Adrenal gland (tissue), 5 donors: ENCODE measurements at regions not wholly inside any gene's neighbourhood (a gene's known extent, or its start where the extent isn't known, plus 50 kb on each side); places are given as distances from the start of the nearest gene placed in this dataset.
"Not testable (repeated sequence)": the region's sequence is repeated elsewhere in the genome, so short reads cannot be mapped to it uniquely, and the experiment has no call there.

Source experiments
- POLR2A ChIP-seq, 2 donors: fragments of 450-650 bp; IDR thresholded peaks; one replicate each; pipeline ENCODE4 v1.6.1; 2017; ENCODE audit warnings: antibody characterized with exemption in 2 of 2, mild to moderate bottlenecking in 2 of 2, moderate library complexity in 1 of 2
- TF ChIP-seq, protein P1 (sequence below), 6 experiments: fragments of 450-650 bp in 4 of 6; fragments of 200-600 bp in 2 of 6; sonication (generic) in 1 of 6; IDR thresholded peaks; 1 replicate in 5 of 6; 2 replicates in 1 of 6; pipeline versions ENCODE4 v1.5.1 to v1.8.0; 2016 to 2021; ENCODE audit warnings: antibody characterized with exemption in 6 of 6, mild to moderate bottlenecking in 2 of 6, moderate library complexity in 1 of 6
- donor health status: DM: no; HTN: no; CAD: no.

DNA sequence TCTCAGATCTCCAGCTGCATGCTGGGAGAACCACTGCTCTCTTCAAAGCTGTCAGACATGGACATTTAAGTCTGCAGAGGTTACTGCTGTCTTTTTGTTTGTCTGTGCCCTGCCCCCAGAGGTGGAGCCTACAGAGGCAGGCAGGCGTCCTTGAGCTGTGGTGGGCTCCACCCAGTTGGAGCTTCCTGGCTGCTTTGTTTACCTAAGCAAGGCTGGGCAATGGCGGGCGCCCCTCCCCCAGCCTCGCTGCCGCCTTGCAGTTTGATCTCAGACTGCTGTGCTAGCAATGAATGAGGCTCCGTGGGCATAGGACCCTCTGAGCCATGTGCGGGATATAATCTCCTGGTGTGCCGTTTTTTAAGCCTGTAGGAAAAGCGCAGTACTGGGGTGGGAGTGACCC, 156.3 kb downstream of the LRATD1 start:
- TF ChIP-seq, protein P1, sequence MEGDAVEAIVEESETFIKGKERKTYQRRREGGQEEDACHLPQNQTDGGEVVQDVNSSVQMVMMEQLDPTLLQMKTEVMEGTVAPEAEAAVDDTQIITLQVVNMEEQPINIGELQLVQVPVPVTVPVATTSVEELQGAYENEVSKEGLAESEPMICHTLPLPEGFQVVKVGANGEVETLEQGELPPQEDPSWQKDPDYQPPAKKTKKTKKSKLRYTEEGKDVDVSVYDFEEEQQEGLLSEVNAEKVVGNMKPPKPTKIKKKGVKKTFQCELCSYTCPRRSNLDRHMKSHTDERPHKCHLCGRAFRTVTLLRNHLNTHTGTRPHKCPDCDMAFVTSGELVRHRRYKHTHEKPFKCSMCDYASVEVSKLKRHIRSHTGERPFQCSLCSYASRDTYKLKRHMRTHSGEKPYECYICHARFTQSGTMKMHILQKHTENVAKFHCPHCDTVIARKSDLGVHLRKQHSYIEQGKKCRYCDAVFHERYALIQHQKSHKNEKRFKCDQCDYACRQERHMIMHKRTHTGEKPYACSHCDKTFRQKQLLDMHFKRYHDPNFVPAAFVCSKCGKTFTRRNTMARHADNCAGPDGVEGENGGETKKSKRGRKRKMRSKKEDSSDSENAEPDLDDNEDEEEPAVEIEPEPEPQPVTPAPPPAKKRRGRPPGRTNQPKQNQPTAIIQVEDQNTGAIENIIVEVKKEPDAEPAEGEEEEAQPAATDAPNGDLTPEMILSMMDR (IDR thresholded peaks at IDR 0.05) = not testable (repeated sequence)
- not testable (repeated sequence) for TF ChIP-seq POLR2A (IDR thresholded peaks at IDR 0.05)
